T-helper 9 cell (primary cell): ENCODE measurements at regions not wholly inside any gene's neighbourhood (a gene's known extent, or its start where the extent isn't known, plus 50 kb on each side); places are given as distances from the start of the nearest gene placed in this dataset.
"Not testable (repeated sequence)": the region's sequence is repeated elsewhere in the genome, so short reads cannot be mapped to it uniquely, and the experiment has no call there.

Source experiments
- DNase-seq: peaks from one replicate; pipeline ENCODE4 v3.0.0-alpha.2; 2020

DNA sequence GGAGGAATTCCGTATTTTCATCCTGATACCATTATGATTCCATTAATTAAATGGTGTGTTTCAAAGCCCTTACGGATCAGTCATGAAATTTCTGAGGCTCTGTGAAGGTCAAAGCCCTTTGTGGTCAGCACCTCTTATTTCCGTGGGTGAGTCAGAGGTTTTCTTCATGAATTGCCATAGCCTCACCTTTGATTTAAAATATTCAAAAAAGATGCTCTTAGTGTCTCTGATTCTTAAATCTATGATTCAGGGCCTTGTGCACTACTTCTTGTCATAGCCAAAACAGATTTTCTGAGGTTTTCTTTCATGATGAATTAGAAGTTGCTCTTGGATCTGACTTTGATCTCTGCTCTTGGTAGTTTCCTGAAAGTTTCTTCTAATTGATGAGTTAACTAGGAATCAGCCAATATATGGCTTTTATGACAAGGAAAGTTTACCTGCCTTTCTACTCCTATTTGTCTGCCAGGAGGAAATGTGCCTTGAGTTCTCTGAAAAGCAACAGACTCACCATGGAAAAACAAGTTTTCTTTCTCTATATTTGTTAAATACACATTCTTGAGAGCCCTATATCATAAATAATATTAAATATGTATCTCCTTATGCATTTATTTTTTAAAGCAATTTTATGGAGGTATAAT is 613.0 kb downstream of the UTRN start:
- no peak for DNase-seq

DNA sequence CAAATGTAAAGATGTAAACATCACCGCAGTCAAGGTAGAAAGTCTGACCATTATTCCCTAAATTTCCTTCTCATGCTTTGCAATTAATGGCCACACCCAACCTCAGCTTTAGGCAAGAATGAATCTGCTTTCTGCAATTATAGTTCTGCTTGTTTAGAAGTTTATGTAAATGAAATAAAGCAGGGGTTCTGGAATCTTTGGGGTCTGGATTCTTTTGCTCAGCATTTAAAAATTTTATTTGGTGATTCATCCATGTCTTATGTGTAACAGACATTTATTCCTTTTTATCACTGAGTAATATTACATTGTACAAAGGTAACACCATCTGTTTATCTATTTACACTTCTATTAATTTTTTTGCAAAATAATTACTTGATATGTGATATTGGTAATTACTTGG is 613.6 kb downstream of the UTRN start:
- no peak for DNase-seq

DNA sequence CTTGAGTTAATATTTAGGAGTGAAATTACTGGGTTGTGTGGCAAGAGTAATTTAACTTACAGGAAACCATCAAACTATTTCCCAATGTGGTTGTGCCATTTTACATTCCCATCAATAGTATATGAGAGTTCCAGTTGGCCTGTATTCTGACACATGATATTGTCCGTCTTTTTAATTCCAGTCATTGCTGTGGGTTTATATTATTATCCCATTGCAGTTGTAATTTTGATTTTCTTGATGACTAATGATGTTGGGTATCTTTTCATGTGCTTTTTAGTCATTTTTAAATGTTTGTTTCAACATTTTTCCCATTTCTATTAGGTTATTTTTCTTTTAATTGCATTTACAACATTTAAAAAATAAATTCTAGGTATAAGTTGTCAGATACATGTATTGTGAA is 614.0 kb downstream of the UTRN start:
- no peak for DNase-seq

DNA sequence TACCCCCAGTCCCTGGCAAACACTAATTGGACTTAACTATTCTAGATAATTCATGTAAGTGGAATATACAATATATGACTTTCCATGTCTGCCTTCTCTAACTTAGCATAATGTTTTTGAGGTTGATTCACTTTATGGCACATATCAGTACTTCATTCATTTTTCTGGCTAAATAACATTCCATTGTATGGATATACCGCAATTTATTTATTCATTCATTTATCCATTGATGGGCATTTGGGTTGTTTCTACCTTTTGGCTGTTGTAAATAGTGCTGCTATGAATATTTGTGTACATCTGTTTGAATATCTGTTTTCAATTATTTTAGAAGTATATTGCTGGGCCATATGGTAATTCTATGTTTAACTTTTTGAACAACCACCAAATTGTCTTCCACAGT is 616.3 kb downstream of the UTRN start:
- DNase-seq = no peak

DNA sequence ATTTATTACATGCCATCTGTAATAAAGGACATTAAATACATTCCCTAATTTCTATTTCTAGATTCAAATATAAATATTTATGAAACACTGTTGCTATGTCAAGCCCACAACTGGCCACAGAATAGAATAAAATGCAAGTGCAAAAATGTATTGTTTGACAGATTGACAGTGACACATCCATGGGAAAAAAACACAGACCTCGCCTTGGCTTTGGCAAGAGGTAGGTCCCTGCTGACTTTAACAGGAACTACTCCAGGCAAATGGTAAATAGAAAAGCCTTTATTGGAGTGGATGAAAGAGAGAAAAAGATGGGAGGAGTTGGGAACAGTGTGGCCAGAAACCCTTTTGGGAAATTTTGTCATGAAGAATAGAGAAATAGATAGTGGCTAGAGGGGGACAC is 622.9 kb downstream of the UTRN start:
- DNase-seq = no peak

DNA sequence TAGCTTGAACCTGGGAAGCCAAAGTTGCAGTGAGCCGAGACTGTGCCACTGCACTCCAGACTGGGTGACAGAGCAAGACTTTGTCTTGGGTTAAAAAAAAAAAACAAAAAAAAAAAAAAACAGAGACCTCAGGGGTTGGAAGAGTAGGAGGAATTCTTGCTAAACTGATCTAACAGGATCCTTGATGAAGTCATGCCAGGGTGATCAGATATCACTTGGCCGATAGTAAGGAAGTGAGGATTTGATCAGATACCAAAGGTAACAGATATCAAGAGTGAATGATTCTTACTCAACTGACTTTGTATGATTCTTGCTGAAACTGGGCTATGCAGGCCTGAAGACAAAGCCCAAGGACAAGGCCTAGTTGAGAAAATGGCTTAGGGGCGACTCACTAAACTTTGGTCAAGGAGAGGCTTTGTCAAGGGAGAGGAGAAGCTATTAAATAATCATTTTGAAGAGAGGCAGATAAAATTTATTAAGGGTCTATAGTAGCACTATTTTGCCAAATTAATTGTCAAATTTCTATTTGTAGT is 624.7 kb downstream of the UTRN start:
- DNase-seq = no peak

DNA sequence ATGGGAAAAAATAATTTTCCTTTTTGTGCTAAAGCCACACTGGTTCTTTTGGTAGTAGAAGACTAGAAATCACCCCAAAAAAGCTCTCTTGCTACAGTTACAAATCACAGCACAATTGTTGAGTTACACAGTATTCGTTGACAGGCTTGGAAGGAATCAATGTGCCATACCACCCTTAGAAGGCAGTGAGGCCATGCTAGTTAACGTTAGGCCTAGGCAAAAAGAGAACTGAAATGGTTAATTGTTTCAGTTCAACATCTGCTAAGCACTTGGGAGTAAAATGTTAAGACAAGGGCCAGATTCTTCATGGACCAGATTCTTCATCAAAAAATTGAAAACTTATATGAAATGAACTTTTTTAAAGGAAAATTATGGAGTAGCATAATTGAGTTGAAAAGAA is 626.2 kb downstream of the UTRN start:
- no peak for DNase-seq

DNA sequence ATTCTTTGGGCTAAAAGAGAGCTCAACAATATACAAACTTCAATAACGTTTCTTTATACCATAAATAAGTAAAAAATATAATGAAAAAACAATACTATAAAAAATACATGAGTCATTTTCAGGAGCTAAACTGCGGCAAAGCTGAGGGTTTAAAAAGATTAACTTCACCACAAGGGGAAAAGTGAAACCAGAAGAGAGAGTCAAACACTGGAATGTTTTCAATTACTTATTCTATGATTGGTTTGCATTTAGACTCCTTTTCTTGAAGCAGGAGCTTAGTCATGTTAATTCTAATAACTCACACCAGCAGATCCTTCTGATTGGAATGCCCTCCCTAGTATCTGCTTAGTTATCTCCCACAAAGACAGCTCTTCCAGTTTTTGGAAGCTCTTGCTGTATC is 627.3 kb downstream of the UTRN start:
- no peak for DNase-seq

DNA sequence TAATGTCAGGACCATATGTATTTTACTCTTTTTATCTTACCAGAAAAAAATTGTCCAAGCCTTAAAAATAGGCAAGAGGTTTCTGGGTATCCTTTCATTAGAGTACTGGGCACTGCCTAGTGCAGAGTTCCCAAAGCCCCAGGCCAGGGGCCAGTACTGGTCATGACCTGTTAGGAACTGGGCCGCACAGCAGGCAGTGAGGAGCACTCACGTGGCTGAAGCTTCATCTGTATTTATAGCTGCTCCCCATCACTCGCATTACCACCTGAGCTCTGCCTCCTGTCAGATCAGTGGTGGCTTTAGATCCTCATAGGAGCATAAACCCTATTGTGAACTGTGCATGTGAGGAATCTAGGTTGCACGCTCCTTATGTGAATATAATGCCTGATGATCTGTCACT is 632.9 kb downstream of the UTRN start:
- no peak for DNase-seq

DNA sequence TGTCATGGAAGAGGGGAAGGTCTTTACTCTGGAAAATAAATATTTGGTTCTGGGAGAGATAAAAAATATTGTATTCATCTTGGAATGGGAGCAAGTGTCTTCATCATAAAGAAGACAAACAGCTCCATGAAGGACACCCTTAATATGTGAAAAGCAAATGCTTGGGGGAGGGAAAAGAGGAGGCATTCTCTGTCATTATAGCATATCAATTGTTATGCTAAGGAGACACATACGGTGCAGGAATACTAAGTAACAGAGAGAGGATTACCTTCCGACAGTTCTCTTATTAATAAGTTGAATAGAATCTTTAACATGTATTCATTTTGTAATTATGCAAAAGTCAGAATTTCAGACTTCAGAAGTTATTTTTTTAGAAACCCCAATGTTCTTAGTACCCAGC is 634.4 kb downstream of the UTRN start:
- DNase-seq = no peak

DNA sequence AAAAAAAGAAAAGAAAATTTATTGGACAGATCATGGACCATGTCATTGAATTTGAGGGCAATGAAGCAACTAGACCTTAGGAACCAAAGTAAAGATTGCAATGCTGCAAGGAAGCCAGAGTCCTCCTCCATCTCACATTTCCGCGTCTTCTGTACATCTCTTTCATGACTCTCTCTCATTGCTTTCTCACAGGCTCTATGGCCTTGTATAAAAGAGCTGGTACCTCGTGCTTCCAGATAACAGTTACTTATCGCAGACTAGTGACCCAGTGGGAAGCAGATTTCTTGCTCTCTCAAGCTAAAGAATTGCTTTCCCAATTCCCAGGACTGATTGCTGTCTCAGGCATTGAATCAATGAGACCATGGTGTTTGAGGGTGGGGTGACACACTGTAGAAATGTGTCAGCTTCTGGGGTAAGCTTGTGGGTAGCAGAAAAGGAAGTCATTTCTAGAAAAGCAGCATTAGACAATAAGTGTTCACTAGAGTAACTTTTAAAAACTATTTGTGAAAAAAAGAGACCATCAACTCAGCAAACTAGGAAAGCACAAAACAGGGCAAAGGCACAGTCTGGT is 635.3 kb downstream of the UTRN start:
- no peak for DNase-seq

DNA sequence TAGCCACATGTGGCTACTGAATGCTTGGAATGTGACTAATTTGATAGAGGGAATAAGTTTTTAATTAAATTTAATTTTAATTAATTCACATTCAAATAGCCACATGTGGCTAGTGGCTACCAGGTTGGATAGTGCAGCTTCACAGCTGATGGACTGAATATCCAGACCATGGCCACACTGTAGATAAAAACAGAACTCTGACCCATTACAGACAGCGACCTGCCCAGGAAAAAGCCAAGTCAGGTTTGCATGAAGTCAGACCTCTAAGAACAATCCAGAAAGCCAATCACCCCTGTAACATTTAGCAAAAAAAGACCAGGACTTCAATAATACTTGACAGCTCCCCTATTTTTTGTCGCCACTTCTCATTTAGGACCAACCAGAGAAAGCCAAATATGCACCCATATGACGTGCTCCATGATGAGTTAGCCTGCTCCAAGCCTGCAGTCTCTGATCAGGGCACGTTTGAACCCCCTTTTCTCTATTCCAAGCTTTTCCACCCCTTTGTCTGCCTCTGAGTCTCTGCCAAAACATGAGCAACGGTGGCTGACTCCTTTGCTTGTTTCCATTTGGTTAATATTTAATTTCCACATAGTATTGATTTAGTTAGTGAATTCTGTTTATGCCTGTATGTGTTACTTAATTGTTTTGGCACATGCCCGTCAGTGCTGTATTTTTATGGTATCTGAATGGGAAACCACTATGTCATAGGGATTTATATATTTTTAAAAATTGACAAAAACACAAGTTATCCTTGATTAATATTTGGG is 636.3 kb downstream of the UTRN start:
- DNase-seq = no peak

DNA sequence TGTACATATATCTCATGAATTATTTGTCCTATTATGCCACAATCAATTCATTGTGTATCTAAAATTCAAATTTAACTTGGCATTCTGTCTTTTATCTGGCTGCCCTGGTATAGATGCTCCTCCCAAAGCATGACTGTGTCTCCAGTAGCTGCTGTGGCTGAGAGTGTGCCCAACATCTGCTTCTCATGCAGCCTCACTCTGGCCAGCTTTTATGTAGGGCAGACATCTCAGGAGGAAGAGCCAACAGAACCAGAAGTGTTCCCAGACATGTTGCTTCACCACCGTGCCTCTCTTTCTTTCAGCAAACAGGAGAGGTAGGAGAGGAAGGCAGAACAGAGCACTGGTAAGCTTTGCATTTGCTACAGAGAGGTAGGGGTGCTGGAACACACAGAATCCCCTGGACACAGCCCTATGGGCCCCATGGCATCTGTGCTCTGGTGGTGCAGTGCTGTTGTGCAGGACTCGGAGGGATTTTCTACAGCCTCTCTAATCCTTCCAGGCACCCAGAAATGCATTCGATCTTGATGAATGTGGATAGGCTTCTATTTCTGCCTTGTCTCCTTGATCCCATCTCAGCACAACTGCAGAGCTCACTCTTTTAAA is 637.1 kb downstream of the UTRN start:
- no peak for DNase-seq

DNA sequence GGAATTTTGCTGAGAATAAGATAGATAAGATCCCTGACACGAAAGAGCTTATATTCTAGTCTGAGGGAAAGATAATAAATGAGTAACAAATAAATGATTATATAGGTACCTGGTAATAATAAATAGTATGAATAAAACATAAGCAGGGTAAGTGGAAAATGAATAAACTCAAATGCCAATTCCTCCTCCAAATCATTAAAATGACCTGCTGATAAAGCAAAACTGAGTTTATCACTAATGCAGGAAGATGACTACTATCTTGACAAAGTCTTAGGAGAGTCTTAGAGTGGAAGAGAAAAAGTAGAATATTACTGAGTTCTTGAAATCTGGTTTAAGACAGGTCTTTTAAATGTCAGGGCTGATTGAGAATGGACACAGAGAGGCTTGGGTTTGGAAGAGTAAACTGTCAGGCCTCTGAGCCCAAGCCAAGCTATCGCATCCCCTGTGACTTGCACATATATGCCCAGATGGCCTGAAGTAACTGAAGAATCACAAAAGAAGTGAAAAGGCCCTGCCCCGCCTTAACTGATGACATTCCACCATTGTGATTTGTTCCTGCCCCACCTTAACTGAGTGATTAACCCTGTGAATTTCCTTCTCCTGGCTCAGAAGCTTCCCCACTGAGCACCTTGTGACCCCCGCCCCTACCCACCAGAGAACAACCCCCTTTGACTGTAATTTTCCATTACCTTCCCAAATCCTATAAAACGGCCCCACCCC is 637.8 kb downstream of the UTRN start:
- DNase-seq = not testable (repeated sequence)

DNA sequence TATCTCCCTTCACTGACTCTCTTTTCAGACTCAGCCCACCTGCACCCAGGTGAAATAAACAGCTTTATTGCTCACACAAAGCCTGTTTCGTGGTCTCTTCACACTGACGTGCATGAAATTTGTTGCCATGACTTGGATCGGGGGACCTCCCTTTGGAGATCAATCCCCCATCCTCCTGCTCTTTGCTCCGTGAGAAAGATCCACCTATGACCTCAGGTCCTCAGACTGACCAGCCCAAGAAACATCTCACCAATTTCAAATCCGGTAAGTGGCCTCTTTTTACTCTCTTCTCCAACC is 638.3 kb downstream of the UTRN start:
- not testable (repeated sequence) for DNase-seq

DNA sequence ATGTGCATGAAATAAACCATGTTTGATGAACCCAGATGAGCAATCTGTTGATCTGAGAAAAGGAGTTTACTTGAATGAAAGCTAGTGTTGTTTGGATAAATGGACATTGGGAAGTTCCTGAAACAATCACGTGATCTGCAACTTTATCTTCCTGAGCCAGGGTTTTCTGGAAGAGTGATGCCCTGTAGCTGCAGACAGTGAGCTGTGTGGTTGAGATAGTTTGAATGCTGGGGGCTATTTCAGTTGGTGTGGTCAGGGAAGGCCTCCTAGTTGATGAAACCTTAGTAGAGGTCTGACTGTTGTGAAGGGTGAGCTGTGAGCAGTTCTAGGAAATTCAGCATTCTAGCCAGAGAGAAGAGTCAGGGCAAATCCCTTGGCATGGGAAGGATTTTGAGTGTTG is 643.7 kb downstream of the UTRN start:
- no peak for DNase-seq

DNA sequence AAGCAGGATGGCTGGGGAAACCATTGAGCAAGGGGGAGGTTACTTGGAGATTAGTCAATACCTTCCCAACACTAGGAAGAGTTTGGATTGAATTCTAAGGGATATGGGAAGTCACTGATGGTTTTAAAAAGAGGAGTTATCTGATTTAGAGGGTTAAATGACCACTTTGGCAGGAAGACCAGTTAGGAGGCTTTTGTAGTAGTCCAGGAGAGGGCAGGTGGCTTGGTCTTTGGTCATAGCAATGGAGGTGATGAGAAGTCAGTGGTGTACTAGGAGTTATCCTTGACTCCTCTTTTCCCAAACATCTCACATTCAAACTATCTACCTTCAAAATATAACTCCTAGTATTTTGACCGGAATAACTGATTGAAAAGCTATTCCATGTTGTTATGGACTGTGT is 644.1 kb downstream of the UTRN start:
- DNase-seq = no peak

DNA sequence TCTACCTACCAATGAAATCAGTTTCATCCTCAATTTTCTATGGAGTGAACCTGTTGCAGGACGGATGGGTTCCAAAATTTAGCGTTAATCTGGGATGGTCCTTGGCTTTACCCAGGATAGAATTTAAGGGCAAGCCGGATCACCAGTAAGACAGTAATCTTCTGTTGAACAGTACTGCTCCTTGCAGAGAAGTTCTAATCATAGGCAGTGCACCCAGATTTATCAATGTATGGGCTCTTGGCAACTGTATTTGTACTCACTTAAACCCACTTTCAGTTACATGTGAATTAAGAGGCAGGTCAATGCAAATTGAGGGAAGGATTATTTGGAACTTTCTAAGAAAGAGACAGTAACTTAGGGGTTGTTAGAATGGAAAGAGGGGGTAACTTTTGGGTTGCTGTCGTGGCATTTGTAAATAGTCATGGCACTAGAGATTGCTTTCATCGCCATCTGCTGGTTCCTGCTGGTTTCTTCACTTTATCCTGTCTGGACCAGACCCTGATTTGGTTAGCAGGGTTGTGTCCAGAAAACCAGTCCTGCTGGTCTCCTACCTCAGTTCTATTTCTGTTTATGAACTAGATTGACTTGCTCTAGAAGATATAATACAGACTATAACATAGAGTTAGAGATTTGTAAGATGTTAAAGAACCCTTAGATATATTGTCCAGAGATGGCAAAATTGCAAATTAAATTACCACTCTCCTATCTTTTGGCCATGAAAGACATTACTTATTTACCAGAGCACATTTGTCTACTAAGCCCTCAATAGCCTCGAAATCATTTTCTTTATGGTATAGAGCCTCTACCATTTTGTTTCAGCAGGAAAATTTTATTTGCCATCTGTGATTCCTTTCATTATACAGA is 646.3 kb downstream of the UTRN start:
- no peak for DNase-seq

DNA sequence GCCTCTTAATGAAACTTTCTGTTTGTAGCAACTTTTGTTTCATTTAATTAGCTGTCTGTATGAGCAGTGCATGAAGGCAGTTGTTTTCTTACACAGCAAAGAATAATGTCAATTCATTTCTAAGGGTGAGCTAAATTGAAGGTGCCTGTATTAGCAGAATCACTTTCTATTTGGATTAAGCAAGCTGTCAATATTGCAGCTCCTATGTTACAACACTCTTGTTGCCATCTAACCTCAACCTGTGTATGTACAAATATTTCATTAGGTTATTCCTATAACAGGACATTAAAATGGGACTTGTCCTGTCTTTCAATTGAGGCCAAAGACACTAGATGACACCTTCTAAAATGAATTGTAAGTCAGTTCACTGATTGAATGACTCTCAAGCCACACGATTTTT is 647.5 kb downstream of the UTRN start:
- no peak for DNase-seq

DNA sequence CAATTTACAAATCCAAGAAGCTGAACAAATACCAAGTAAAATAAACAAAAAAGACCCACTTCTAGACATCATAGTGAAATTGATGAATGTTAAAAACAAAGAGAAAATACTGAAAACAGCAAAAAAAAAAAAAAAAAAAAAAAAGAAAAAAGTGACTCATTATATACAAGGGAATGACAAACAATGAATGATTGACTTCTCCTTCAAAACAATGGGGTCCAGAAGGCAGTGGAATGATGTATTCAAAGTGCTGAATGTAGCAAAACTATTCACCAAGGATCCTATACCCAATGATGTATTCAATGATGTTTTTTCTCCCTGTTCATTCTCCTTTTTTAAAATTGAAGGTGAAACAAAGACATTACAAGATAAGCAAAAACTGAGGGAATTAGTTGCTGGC is 650.0 kb downstream of the UTRN start:
- no peak for DNase-seq

DNA sequence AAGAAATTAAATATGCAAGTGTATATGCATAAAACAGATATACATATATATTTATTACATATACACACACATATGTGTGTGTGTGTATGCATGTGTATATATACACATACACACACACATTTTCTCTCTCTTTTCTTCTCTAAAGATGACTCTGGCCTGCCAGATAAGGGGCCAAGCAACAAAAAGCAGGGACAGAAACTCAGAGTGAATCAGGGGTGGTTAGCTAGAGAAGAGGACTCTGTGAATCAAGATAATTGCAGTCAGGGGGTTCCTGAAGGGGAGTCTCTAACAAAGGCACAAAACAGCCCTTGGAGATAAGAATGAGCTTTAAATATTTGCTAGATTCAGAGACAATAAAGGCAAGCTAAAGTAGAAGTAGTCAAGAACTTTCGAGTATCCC is 650.5 kb downstream of the UTRN start:
- no peak for DNase-seq

DNA sequence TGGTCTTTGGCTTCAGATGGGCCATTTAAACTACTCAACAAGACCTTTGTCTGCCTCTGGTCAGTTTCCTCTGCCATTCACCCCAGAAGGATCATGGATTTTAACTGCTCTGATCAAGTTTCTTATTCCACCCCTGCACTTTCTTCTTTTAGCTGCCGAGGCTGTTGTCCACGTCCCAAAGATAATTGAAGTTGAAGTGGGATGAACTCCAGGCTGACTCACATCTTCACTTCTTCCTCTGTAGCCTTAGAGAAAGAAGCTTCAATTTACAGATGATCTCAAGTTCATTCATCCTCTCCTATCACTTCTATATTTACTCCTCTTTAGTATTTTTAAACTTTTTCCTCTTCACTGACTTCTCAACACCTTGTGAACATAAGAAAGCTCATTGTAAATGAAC is 651.6 kb downstream of the UTRN start:
- DNase-seq = no peak
